ENCODE measurements at regions not wholly inside any gene's neighbourhood (a gene's known extent, or its start where the extent isn't known, plus 50 kb on each side); places are given as distances from the start of the nearest gene placed in this dataset.

GRCh38 chr21:35236090-35236489, 187.0 kb upstream of the RUNX1 start:
- Histone ChIP-seq H3K27ac (no peak overlapping the region), H3K4me1 (peaks cover 0 to 11% (median 6%) of the 10 kb centered on the region in 6 donors), H3K9me3 (peaks cover 0 to 29% (median 16%) of the 10 kb centered on the region in 8 donors), H3K36me3 (no peaks in the 10 kb centered on the region), H3K4me3 (no peak overlapping the region), H3K27me3 (replicated peaks in 1 of 7) (peaks cover 0 to 12% (median 0%) of the 10 kb centered on the region in 7 donors)
- TF ChIP-seq CTCF (IDR thresholded peaks at IDR 0.05 in 8 of 11, conservative IDR thresholded peaks at IDR 0.05 in 3 of 11) (no peak), POLR2AphosphoS5 (IDR thresholded peaks at IDR 0.05) (no peak), POLR2A (IDR thresholded peaks at IDR 0.05) (no peak)
- intact Hi-C loops (cut with DNase I; ENCODE audit: low total_unique reads): no loop called here
- WGBS, 5 donors: 58 to 88% (median 73%) methylated on average over 1 of the region's 1 CpG
- DNase-seq: no peak

- DNase-seq: no peak
- 25 to 39% (median 27%) methylated on average over 5 of the region's 5 CpGs for WGBS, 5 donors
- TF ChIP-seq POLR2A (IDR thresholded peaks at IDR 0.05): no peak
- peaks cover 0 to 8% (median 0%) of the 10 kb centered on the region in 7 donors for H3K27me3 ChIP-seq (replicated peaks in 1 of 7)
- peaks cover 0 to 29% (median 16%) of the 10 kb centered on the region in 8 donors for H3K9me3 ChIP-seq
- no peak overlapping the region for H3K4me3 ChIP-seq
- no peaks in the 10 kb centered on the region for H3K36me3 ChIP-seq
- H3K27ac ChIP-seq: peak overlapping the region in 1 of 8 donors; percentile 4
- H3K4me1 ChIP-seq: peaks cover 0 to 11% (median 4%) of the 10 kb centered on the region in 6 donors
- intact Hi-C loops (cut with DNase I; ENCODE audit: low total_unique reads): no loop called here
Measured at GRCh38 chr21:35234725-35235124, 185.6 kb upstream of the RUNX1 start.

- no peak for TF ChIP-seq POLR2AphosphoS5 (IDR thresholded peaks at IDR 0.05)
- TF ChIP-seq CTCF (IDR thresholded peaks at IDR 0.05 in 8 of 11, conservative IDR thresholded peaks at IDR 0.05 in 3 of 11): no peak
- no peak for TF ChIP-seq POLR2A (IDR thresholded peaks at IDR 0.05)
- Histone ChIP-seq H3K4me1 (peaks cover 0 to 11% (median 4%) of the 10 kb centered on the region in 6 donors), H3K9me3 (peaks cover 0 to 29% (median 16%) of the 10 kb centered on the region in 8 donors), H3K36me3 (no peaks in the 10 kb centered on the region), H3K4me3 (no peak overlapping the region), H3K27me3 (replicated peaks in 1 of 7) (no peaks in the 10 kb centered on the region), H3K27ac (no peak overlapping the region)
- 85 to 93% (median 88%) methylated on average over 3 of the region's 3 CpGs for WGBS, 5 donors
- DNase-seq: no peak
- intact Hi-C loops (cut with DNase I; ENCODE audit: low total_unique reads): no loop called here
Measured at GRCh38 chr21:35233756-35234155, 184.7 kb upstream of the RUNX1 start.

GRCh38 chr21:35232545-35233176, 183.6 kb upstream of the RUNX1 start:
- no peaks in the 10 kb centered on the region for H3K36me3 ChIP-seq
- intact Hi-C loops (cut with DNase I; ENCODE audit: low total_unique reads): no loop called here
- no peak overlapping the region for H3K27ac ChIP-seq
- H3K9me3 ChIP-seq: peaks cover 0 to 25% (median 16%) of the 10 kb centered on the region in 8 donors
- 67 to 95% (median 82%) methylated on average over 11 of the region's 11 CpGs for WGBS, 5 donors
- no peak for DNase-seq
- TF ChIP-seq CTCF (IDR thresholded peaks at IDR 0.05 in 8 of 11, conservative IDR thresholded peaks at IDR 0.05 in 3 of 11) (no peak), POLR2AphosphoS5 (IDR thresholded peaks at IDR 0.05) (no peak)
- peaks cover 5 to 16% (median 5%) of the 10 kb centered on the region in 6 donors for H3K4me1 ChIP-seq
- H3K4me3 ChIP-seq: no peak overlapping the region
- no peaks in the 10 kb centered on the region for H3K27me3 ChIP-seq (replicated peaks in 1 of 7)

Data from spleen (tissue), 11 donors.